Panc1 (cell line): ENCODE measurements at regions not wholly inside any gene's neighbourhood (a gene's known extent, or its start where the extent isn't known, plus 50 kb on each side); places are given as distances from the start of the nearest gene placed in this dataset.

Experiments
- ATAC-seq: fragments of 200-7000 bp; cut with Tn5 transposase; 2 replicates; pipeline ENCODE4 v1.9.1; 2020; ENCODE audit warnings: mild to moderate bottlenecking, moderate library complexity
- BruUV-seq: library from RNA; stranded (reverse); fragments of 400-500 nt; replicated peaks from 2 replicates; lab custom pipeline; 2021; lab: Mats Ljungman, UMichigan
- CTCF ChIA-PET: fragments of 300-600 bp; sonication (Branson Sonifier 250); formaldehyde crosslinking; loops from one replicate; lab custom pipeline; 2022; ENCODE audit warnings: antibody characterized with exemption; lab: Charles Lee
- POLR2A ChIA-PET: fragments of 300-600 bp; sonication (Branson Sonifier 250); formaldehyde crosslinking; loops from one replicate; lab custom pipeline; 2022; ENCODE audit warnings: antibody characterized with exemption; lab: Charles Lee
- DNase-seq: peaks from one replicate; pipeline ENCODE4 v3.0.0-alpha.2; 2010; ENCODE audit warnings: low read depth, low spot score
- H3K27ac ChIP-seq: 2 replicates; pipeline ENCODE4 v1.5.1; 2011; ENCODE audit warnings: mild to moderate bottlenecking, low read length, inconsistent platforms
- H3K27me3 ChIP-seq: fragments of 200-500 bp; sonication (Bioruptor generic); 2 replicates; pipeline ENCODE4 v1.6.0; 2014; ENCODE audit warnings: low read length, inconsistent platforms; ENCODE audit not compliant: control insufficient read depth, insufficient read depth
- H3K36me3 ChIP-seq: fragments of 200-500 bp; sonication (Bioruptor generic); 2 replicates; pipeline ENCODE4 v1.5.1; 2014; ENCODE audit warnings: inconsistent platforms, mild to moderate bottlenecking, low read length, moderate library complexity; ENCODE audit not compliant: control insufficient read depth, insufficient read depth
- H3K4me1 ChIP-seq: 2 replicates; pipeline ENCODE4 v1.5.1; 2011; ENCODE audit warnings: inconsistent platforms, mild to moderate bottlenecking, low read length, moderate library complexity; ENCODE audit not compliant: control insufficient read depth, insufficient read depth
- H3K4me3 ChIP-seq, 2 experiments: 2 replicates each; pipeline ENCODE4 v1.5.1; 2011 to 2012; ENCODE audit warnings: low read depth in 2 of 2, low read length in 2 of 2, mild to moderate bottlenecking in 2 of 2, inconsistent platforms in 1 of 2, moderate library complexity in 1 of 2
- H3K9me3 ChIP-seq: fragments of 200-500 bp; sonication (Bioruptor generic); 2 replicates; pipeline ENCODE4 v1.5.1; 2014; ENCODE audit warnings: low read depth, mild to moderate bottlenecking, inconsistent platforms, low read length, moderate library complexity; ENCODE audit not compliant: control insufficient read depth, insufficient read depth
- CTCF ChIP-seq: fragments of 450-650 bp; IDR thresholded peaks from 2 replicates; pipeline ENCODE4 v1.5.1; 2017; ENCODE audit warnings: mild to moderate bottlenecking
- POLR2AphosphoS5 ChIP-seq: IDR thresholded peaks from 2 replicates; pipeline ENCODE4 v1.6.1; 2012; ENCODE audit warnings: mild to moderate bottlenecking, low read depth, low read length, moderate library complexity
- SIN3A ChIP-seq: IDR thresholded peaks from 2 replicates; pipeline ENCODE4 v1.6.1; 2012; ENCODE audit warnings: low read depth, mild to moderate bottlenecking, low read length, moderate library complexity, borderline replicate concordance; ENCODE audit not compliant: insufficient read depth
- TCF7L2 ChIP-seq: IDR thresholded peaks from 2 replicates; pipeline ENCODE4 v1.6.1; 2011; ENCODE audit warnings: mild to moderate bottlenecking, low read depth, low read length, inconsistent platforms
- in situ Hi-C: cut with HindIII; loops from 2 replicates; pipeline ENCODE4 v1.10.0; 2016; ENCODE audit warnings: low sequenced_read_pairs, low pct_unique_long_range_greater_than_20kb
- intact Hi-C: fragments of 100-400 bp; cut with micrococcal nuclease; formaldehyde crosslinking; loops from one replicate; pipeline ENCODE4 v1.10.0; 2022; ENCODE audit not compliant: unreplicated experiment
- TF ChIP-seq, protein P1 (sequence below), 2 experiments: IDR thresholded peaks; 2 replicates each; pipeline ENCODE4 v1.6.1; 2011 to 2012; ENCODE audit warnings: low read depth in 2 of 2, control low read depth in 1 of 2, low read length in 1 of 2, mild to moderate bottlenecking in 1 of 2, moderate library complexity in 1 of 2; ENCODE audit not compliant: insufficient read depth in 1 of 2

DNA sequence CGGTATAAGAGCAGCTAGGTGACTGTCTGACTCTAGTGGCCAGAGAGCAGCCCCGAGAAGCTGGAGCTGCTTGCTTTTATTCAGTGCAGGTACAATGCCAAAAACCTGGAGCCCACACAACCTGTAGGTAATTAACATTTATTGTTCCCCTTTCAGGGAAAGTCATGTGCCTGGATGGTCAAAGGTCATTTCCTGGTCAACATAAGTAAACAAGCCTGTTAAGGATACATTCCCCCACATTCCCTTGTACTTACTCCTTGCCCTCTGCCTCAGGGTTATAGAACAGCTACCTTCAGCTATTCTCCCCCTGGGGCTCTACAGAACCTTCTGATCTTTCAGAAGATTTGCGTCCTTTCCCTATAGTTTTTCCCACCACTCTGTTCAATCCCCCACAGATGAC, 253.4 kb downstream of the TMA16 start:
- H3K27ac ChIP-seq, result no peak overlapping the region
- POLR2A ChIA-PET, result no interaction called here
- no peaks in the 10 kb centered on the region for H3K9me3 ChIP-seq
- no peaks in the 10 kb centered on the region for H3K36me3 ChIP-seq
- DNase-seq (no peak), ATAC-seq (no peak)
- in situ Hi-C loops (no loop called here), intact Hi-C loops (no loop called here)
- no peaks in the 10 kb centered on the region for H3K4me1 ChIP-seq
- H3K27me3 ChIP-seq, result no peaks in the 10 kb centered on the region
- BruUV-seq, result no TSS peak
- no peak for TF ChIP-seq CTCF
- no peak for TF ChIP-seq SIN3A
- no peak for TF ChIP-seq POLR2AphosphoS5
- TF ChIP-seq, protein P1, sequence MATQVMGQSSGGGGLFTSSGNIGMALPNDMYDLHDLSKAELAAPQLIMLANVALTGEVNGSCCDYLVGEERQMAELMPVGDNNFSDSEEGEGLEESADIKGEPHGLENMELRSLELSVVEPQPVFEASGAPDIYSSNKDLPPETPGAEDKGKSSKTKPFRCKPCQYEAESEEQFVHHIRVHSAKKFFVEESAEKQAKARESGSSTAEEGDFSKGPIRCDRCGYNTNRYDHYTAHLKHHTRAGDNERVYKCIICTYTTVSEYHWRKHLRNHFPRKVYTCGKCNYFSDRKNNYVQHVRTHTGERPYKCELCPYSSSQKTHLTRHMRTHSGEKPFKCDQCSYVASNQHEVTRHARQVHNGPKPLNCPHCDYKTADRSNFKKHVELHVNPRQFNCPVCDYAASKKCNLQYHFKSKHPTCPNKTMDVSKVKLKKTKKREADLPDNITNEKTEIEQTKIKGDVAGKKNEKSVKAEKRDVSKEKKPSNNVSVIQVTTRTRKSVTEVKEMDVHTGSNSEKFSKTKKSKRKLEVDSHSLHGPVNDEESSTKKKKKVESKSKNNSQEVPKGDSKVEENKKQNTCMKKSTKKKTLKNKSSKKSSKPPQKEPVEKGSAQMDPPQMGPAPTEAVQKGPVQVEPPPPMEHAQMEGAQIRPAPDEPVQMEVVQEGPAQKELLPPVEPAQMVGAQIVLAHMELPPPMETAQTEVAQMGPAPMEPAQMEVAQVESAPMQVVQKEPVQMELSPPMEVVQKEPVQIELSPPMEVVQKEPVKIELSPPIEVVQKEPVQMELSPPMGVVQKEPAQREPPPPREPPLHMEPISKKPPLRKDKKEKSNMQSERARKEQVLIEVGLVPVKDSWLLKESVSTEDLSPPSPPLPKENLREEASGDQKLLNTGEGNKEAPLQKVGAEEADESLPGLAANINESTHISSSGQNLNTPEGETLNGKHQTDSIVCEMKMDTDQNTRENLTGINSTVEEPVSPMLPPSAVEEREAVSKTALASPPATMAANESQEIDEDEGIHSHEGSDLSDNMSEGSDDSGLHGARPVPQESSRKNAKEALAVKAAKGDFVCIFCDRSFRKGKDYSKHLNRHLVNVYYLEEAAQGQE (IDR thresholded peaks at IDR 0.05; ENCODE audit: insufficient read depth in 1 of 2, low read depth in 2 of 2, low read length in 1 of 2), result no peak
- no peak overlapping the region for H3K4me3 ChIP-seq
- CTCF ChIA-PET, result no interaction called here

GRCh38 chr4:163748449-163748848, 254.0 kb downstream of the TMA16 start:
- Histone ChIP-seq H3K9me3 (no peaks in the 10 kb centered on the region), H3K27ac (no peak overlapping the region), H3K4me1 (no peaks in the 10 kb centered on the region), H3K4me3 (no peak overlapping the region), H3K36me3 (no peaks in the 10 kb centered on the region), H3K27me3 (no peaks in the 10 kb centered on the region)
- DNase-seq (no peak), ATAC-seq (no peak)
- no TSS peak for BruUV-seq
- intact Hi-C loops, result no loop called here
- TF ChIP-seq POLR2AphosphoS5 (no peak), SIN3A (no peak), TCF7L2 (no peak), CTCF (no peak)
- TF ChIP-seq, protein P1 (IDR thresholded peaks at IDR 0.05; ENCODE audit: insufficient read depth in 1 of 2, low read depth in 2 of 2, low read length in 1 of 2), result no peak
- CTCF ChIA-PET, result no interaction called here
- POLR2A ChIA-PET, result no interaction called here
- in situ Hi-C loops, result no loop called here
